Left lung (tissue), 4 donors: ENCODE measurements at regions not wholly inside any gene's neighbourhood (a gene's known extent, or its start where the extent isn't known, plus 50 kb on each side); places are given as distances from the start of the nearest gene placed in this dataset.
"Not testable (repeated sequence)": the region's sequence is repeated elsewhere in the genome, so short reads cannot be mapped to it uniquely, and the experiment has no call there.

Experiments
- ATAC-seq: fragments of 200-7000 bp; cut with Tn5 transposase; one replicate; pipeline ENCODE4 v1.9.1; 2020; ENCODE audit warnings: moderate library complexity
- DNase-seq, 4 donors: peaks; one replicate each; pipeline ENCODE4 v3.0.0-alpha.2; 2013 to 2020
- H3K27ac ChIP-seq, 2 donors: fragments of 200-600 bp; sonication (generic) in 1 of 2; one replicate each; pipeline versions ENCODE4 v1.5.0 to v1.8.0; 2020 to 2021
- H3K27me3 ChIP-seq, 2 donors: fragments of 200-600 bp; sonication (generic) in 1 of 2; one replicate each; pipeline versions ENCODE4 v1.5.0 to v1.8.0; 2020 to 2021
- H3K36me3 ChIP-seq, 2 donors: fragments of 200-600 bp; sonication (generic) in 1 of 2; one replicate each; pipeline versions ENCODE4 v1.5.0 to v1.8.0; 2020 to 2021
- H3K4me1 ChIP-seq, 2 donors: fragments of 200-600 bp; one replicate each; pipeline ENCODE4 v1.8.0; 2021
- H3K4me3 ChIP-seq, 2 donors: fragments of 200-600 bp; sonication (generic) in 1 of 2; one replicate each; pipeline versions ENCODE4 v1.5.0 to v1.8.0; 2020 to 2021; ENCODE audit warnings: mild to moderate bottlenecking in 1 of 2
- H3K9me3 ChIP-seq, 2 donors: fragments of 200-600 bp; sonication (generic) in 1 of 2; one replicate each; pipeline versions ENCODE4 v1.5.0 to v1.8.0; 2020 to 2021
- intact Hi-C, 2 donors: fragments of 100-400 bp; cut with DNase I; formaldehyde crosslinking; loops; one replicate each; pipeline versions ENCODE4 v1.11.2 to v1.14.2; 2022
- TF ChIP-seq, protein P1 (sequence below), 2 donors: fragments of 200-600 bp; sonication (generic) in 1 of 2; IDR thresholded peaks; one replicate each; pipeline versions ENCODE4 v1.5.0 to v1.8.0; 2021; ENCODE audit warnings: antibody characterized with exemption in 2 of 2
- donor health status: DM: no; HTN: yes; CAD: no.
- donor health status: DM: no; HTN: no; CAD: no.

GRCh38 chr5:108560166-108560565, 178.3 kb upstream of the FBXL17 start:
- ATAC-seq, result no peak

GRCh38 chr5:108558840-108559239, 176.9 kb upstream of the FBXL17 start:
- H3K27me3 ChIP-seq, H3K4me1 ChIP-seq, H3K4me3 ChIP-seq, H3K27ac ChIP-seq, H3K9me3 ChIP-seq, DNase-seq, H3K36me3 ChIP-seq, ATAC-seq, intact Hi-C loops: not testable (repeated sequence)

More at GRCh38 chr5:108560166-108560565, 178.3 kb upstream of the FBXL17 start:
- H3K4me1 ChIP-seq, result no peaks in the 10 kb centered on the region
- H3K27ac ChIP-seq, result peak overlapping the region in 1 of 2 donors; percentile 26
- H3K27me3 ChIP-seq, result no peaks in the 10 kb centered on the region
- no peaks in the 10 kb centered on the region for H3K36me3 ChIP-seq
- TF ChIP-seq, protein P1, sequence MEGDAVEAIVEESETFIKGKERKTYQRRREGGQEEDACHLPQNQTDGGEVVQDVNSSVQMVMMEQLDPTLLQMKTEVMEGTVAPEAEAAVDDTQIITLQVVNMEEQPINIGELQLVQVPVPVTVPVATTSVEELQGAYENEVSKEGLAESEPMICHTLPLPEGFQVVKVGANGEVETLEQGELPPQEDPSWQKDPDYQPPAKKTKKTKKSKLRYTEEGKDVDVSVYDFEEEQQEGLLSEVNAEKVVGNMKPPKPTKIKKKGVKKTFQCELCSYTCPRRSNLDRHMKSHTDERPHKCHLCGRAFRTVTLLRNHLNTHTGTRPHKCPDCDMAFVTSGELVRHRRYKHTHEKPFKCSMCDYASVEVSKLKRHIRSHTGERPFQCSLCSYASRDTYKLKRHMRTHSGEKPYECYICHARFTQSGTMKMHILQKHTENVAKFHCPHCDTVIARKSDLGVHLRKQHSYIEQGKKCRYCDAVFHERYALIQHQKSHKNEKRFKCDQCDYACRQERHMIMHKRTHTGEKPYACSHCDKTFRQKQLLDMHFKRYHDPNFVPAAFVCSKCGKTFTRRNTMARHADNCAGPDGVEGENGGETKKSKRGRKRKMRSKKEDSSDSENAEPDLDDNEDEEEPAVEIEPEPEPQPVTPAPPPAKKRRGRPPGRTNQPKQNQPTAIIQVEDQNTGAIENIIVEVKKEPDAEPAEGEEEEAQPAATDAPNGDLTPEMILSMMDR (IDR thresholded peaks at IDR 0.05), result no peak
- DNase-seq, result no peak
- H3K9me3 ChIP-seq, result no peaks in the 10 kb centered on the region
- no peak overlapping the region for H3K4me3 ChIP-seq
- intact Hi-C loops, result no loop called here

DNA sequence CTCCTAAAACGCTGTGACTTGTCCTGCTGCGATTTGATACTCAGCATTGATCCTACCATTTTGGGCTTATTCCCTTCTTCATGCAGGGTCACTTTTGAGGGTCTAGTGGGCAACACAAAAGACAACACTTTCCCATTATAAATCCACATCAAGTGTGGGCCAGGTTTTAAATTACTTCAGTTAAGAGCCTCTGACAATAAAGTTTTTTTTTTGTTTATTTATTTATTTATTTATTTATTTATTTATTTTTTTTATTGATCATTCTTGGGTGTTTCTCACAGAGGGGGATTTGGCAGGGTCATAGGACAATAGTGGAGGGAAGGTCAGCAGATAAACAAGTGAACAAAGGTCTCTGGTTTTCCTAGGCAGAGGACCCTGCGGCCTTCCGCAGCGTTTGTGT, 176.2 kb upstream of the FBXL17 start:
- H3K9me3 ChIP-seq, H3K27me3 ChIP-seq, H3K4me3 ChIP-seq, DNase-seq, ATAC-seq, H3K27ac ChIP-seq, H3K36me3 ChIP-seq, H3K4me1 ChIP-seq, intact Hi-C loops: not testable (repeated sequence)

GRCh38 chr5:108557686-108558085, 175.8 kb upstream of the FBXL17 start:
- ATAC-seq, result peak; percentile 81
- no peak overlapping the region for H3K4me3 ChIP-seq
- H3K4me1 ChIP-seq, result no peaks in the 10 kb centered on the region
- no peak overlapping the region for H3K27ac ChIP-seq
- no peaks in the 10 kb centered on the region for H3K36me3 ChIP-seq
- H3K27me3 ChIP-seq, result no peaks in the 10 kb centered on the region
- no peaks in the 10 kb centered on the region for H3K9me3 ChIP-seq
- intact Hi-C loops, result no loop called here
- no peak for DNase-seq
- TF ChIP-seq, protein P1 (IDR thresholded peaks at IDR 0.05), result no peak

DNA sequence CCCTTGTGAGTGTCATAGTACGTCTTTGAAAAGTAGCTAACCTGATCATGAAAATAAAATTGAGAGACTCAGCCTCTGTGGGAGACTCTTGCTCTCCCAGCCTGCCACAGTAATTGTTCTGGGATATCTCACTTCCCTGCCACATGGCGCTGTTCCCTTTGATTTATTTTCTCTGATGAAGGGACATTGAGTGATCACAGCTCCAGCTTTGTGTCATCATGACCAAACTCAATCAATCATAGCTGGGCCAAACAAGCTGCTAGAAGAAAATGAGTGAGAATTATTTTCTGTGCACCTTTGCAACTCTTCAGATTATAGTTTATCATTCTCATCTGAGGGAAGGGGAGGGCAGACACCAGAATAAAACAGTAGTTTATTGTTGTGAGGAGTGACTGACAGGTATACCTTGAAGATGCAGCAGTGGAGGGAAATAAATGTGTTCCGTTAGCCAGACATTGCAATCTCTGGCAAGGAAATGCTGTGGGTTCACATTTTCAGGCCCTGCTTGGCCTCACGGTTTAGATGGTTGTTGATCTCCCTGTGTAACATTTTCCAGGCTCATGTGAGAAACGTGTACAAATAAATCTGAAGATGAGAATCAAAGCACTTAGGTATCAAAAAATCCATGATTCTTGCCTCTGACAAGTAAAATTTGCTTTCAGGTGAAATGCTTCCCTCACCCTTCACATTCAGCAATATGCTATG, 174.7 kb upstream of the FBXL17 start:
- no peak for DNase-seq

More for the DNA sequence above, 174.7 kb upstream of the FBXL17 start:
- Histone ChIP-seq H3K27ac (no peak overlapping the region), H3K9me3 (no peaks in the 10 kb centered on the region), H3K36me3 (no peaks in the 10 kb centered on the region), H3K27me3 (no peaks in the 10 kb centered on the region), H3K4me3 (no peak overlapping the region), H3K4me1 (no peaks in the 10 kb centered on the region)
- ATAC-seq, result no peak
- TF ChIP-seq, protein P1 (IDR thresholded peaks at IDR 0.05), result no peak
- intact Hi-C loops, result no loop called here
